Tibial nerve (tissue), 4 donors: ENCODE measurements at regions not wholly inside any gene's neighbourhood (a gene's known extent, or its start where the extent isn't known, plus 50 kb on each side); places are given as distances from the start of the nearest gene placed in this dataset.
"Not testable (repeated sequence)": the region's sequence is repeated elsewhere in the genome, so short reads cannot be mapped to it uniquely, and the experiment has no call there.

ENCODE experiments used
- DNase-seq, 2 donors: peaks; one replicate each; pipeline ENCODE4 v3.0.0-alpha.2; 2019; ENCODE audit warnings: low spot score in 2 of 2
- H3K27ac ChIP-seq, 4 donors: fragments of 200-600 bp; sonication (generic) in 3 of 4; one replicate each; pipeline ENCODE4 v1.5.1; 2017 to 2019; ENCODE audit warnings: mild to moderate bottlenecking in 1 of 4
- H3K27me3 ChIP-seq, 2 donors: fragments of 200-600 bp; sonication (generic) in 1 of 2; one replicate each; pipeline versions ENCODE4 v1.5.1 to v1.6.0; 2017 to 2019
- H3K36me3 ChIP-seq, 3 donors: fragments of 200-600 bp; sonication (generic); one replicate each; pipeline ENCODE4 v1.5.1; 2018 to 2019
- H3K4me1 ChIP-seq, 4 donors: fragments of 200-600 bp; sonication (generic) in 3 of 4; one replicate each; pipeline ENCODE4 v1.5.1; 2017 to 2019
- H3K4me3 ChIP-seq, 4 donors: fragments of 200-600 bp; sonication (generic) in 3 of 4; one replicate each; pipeline ENCODE4 v1.5.1; 2017 to 2019; ENCODE audit warnings: mild to moderate bottlenecking in 1 of 4, moderate library complexity in 1 of 4
- H3K9me3 ChIP-seq, 4 donors: fragments of 200-600 bp; sonication (generic) in 3 of 4; one replicate each; pipeline ENCODE4 v1.5.1; 2017 to 2019
- CTCF ChIP-seq, 5 experiments: fragments of 200-600 bp in 3 of 5; fragments of 450-650 bp in 2 of 5; sonication (generic) in 3 of 5; IDR thresholded peaks; one replicate each; pipeline ENCODE4 v1.5.1; 2016 to 2019; ENCODE audit warnings: antibody characterized with exemption in 5 of 5, mild to moderate bottlenecking in 3 of 5, moderate library complexity in 2 of 5
- EP300 ChIP-seq, 2 donors: sonication (generic); formaldehyde crosslinking; IDR thresholded peaks; one replicate each; pipeline ENCODE4 v1.6.1; 2017; ENCODE audit warnings: antibody characterized with exemption in 2 of 2, mild to moderate bottlenecking in 1 of 2
- POLR2A ChIP-seq, 2 donors: fragments of 450-650 bp; IDR thresholded peaks; one replicate each; pipeline ENCODE4 v1.6.1; 2017; ENCODE audit warnings: antibody characterized with exemption in 2 of 2, mild to moderate bottlenecking in 2 of 2, moderate library complexity in 2 of 2
- WGBS, 2 donors: methylation state at CpG; one replicate each; pipeline ENCODE4 v1.1.5; 2018; 5-methylcytosine and 5-hydroxymethylcytosine counted together

- TF ChIP-seq CTCF (IDR thresholded peaks at IDR 0.05) = no peak
- TF ChIP-seq POLR2A (IDR thresholded peaks at IDR 0.05) = no peak
- TF ChIP-seq EP300 (IDR thresholded peaks at IDR 0.05) = no peak
- peaks cover 0 to 11% (median 4%) of the 10 kb centered on the region in 4 donors for H3K4me1 ChIP-seq
- DNase-seq = no peak
- H3K4me3 ChIP-seq = no peak overlapping the region
- no peaks in the 10 kb centered on the region for H3K27me3 ChIP-seq
- H3K9me3 ChIP-seq = no peaks in the 10 kb centered on the region
- no peak overlapping the region for H3K27ac ChIP-seq
- WGBS, 2 donors = 80 to 84% methylated on average over 3 of the region's 3 CpGs
- no peaks in the 10 kb centered on the region for H3K36me3 ChIP-seq
Observed at GRCh38 chr10:30697806-30698205, 68.3 kb upstream of the LYZL2 start.

- H3K9me3 ChIP-seq, DNase-seq, H3K36me3 ChIP-seq, H3K4me3 ChIP-seq, H3K27me3 ChIP-seq, H3K27ac ChIP-seq: not testable (repeated sequence)
- WGBS, 2 donors = 64 to 69% methylated on average over 17 of the region's 17 CpGs
- H3K4me1 ChIP-seq = peaks cover 0 to 11% (median 4%) of the 10 kb centered on the region in 4 donors
Observed at GRCh38 chr10:30697221-30697620, 67.7 kb upstream of the LYZL2 start.

- DNase-seq, H3K27ac ChIP-seq, H3K27me3 ChIP-seq, H3K36me3 ChIP-seq, H3K4me3 ChIP-seq, H3K4me1 ChIP-seq, H3K9me3 ChIP-seq: not testable (repeated sequence)
- 80% methylated on average over 9 to 10 of the region's 10 CpGs for WGBS, 2 donors
Observed at GRCh38 chr10:30696416-30697185, 67.0 kb upstream of the LYZL2 start.

GRCh38 chr10:30695481-30696236 is 66.1 kb upstream of the LYZL2 start:
- H3K4me1 ChIP-seq, H3K27me3 ChIP-seq, H3K4me3 ChIP-seq, H3K27ac ChIP-seq, DNase-seq, H3K36me3 ChIP-seq, H3K9me3 ChIP-seq: not testable (repeated sequence)
- WGBS, 2 donors = 77 to 82% methylated on average over 18 of the region's 18 CpGs

GRCh38 chr10:30694518-30695228 is 65.1 kb upstream of the LYZL2 start:
- TF ChIP-seq CTCF (IDR thresholded peaks at IDR 0.05) (no peak), POLR2A (IDR thresholded peaks at IDR 0.05) (no peak), EP300 (IDR thresholded peaks at IDR 0.05) (no peak)
- H3K4me1 ChIP-seq = no peaks in the 10 kb centered on the region
- no peak for DNase-seq
- H3K27me3 ChIP-seq = no peaks in the 10 kb centered on the region
- WGBS, 2 donors = 88 to 92% methylated on average over 6 of the region's 6 CpGs
- H3K36me3 ChIP-seq = no peaks in the 10 kb centered on the region
- no peak overlapping the region for H3K4me3 ChIP-seq
- H3K9me3 ChIP-seq = no peaks in the 10 kb centered on the region
- H3K27ac ChIP-seq = no peak overlapping the region

GRCh38 chr10:30691639-30692015 is 62.1 kb upstream of the LYZL2 start:
- WGBS, 2 donors = 72 to 82% methylated on average over 13 of the region's 13 CpGs
- no peak for DNase-seq
- H3K9me3 ChIP-seq = no peaks in the 10 kb centered on the region
- peak overlapping the region in 1 of 4 donors; percentile 27 for H3K4me3 ChIP-seq
- no peaks in the 10 kb centered on the region for H3K4me1 ChIP-seq
- TF ChIP-seq CTCF (IDR thresholded peaks at IDR 0.05) (no peak), POLR2A (IDR thresholded peaks at IDR 0.05) (no peak), EP300 (IDR thresholded peaks at IDR 0.05) (no peak)
- no peaks in the 10 kb centered on the region for H3K27me3 ChIP-seq
- H3K27ac ChIP-seq = peak overlapping the region in 1 of 4 donors; percentile 74
- H3K36me3 ChIP-seq = no peaks in the 10 kb centered on the region

GRCh38 chr10:30690948-30691638 is 61.5 kb upstream of the LYZL2 start:
- 83% methylated on average over 24 of the region's 24 CpGs for WGBS, 2 donors
- H3K27ac ChIP-seq = not testable (repeated sequence)

More at GRCh38 chr10:30690948-30691638, 61.5 kb upstream of the LYZL2 start:
- not testable (repeated sequence) for H3K36me3 ChIP-seq, H3K4me1 ChIP-seq, H3K4me3 ChIP-seq, H3K9me3 ChIP-seq, H3K27me3 ChIP-seq, DNase-seq
